ENCODE measurements at regions not wholly inside any gene's neighbourhood (a gene's known extent, or its start where the extent isn't known, plus 50 kb on each side); places are given as distances from the start of the nearest gene placed in this dataset.

- Histone ChIP-seq H3K27me3 (ENCODE audit: control insufficient read depth, insufficient read depth, low read length) (no peaks in the 10 kb centered on the region), H3K4me3 (ENCODE audit: low read depth, low read length) (no peak overlapping the region), H3K36me3 (ENCODE audit: control insufficient read depth, insufficient read depth, low read length) (no peaks in the 10 kb centered on the region)
- DNase-seq (ENCODE audit: low read depth) (peak; percentile 30), FAIRE-seq (no peak)
- no peak for TF ChIP-seq CTCF (IDR thresholded peaks at IDR 0.05; ENCODE audit: insufficient read depth, low read length, severe bottlenecking)
These were observed 1037.4 kb downstream of the NLGN4Y start for GRCh38 chrY:15561501-15562289.

GRCh38 chrY:15577886-15578285, 1053.6 kb downstream of the NLGN4Y start:
- no peak for DNase-seq (ENCODE audit: low read depth)
- Histone ChIP-seq H3K36me3 (ENCODE audit: control insufficient read depth, insufficient read depth, low read length) (no peaks in the 10 kb centered on the region), H3K4me3 (ENCODE audit: low read depth, low read length) (no peak overlapping the region), H3K27me3 (ENCODE audit: control insufficient read depth, insufficient read depth, low read length) (no peaks in the 10 kb centered on the region)
- FAIRE-seq, result no peak
- TF ChIP-seq CTCF (IDR thresholded peaks at IDR 0.05; ENCODE audit: insufficient read depth, low read length, severe bottlenecking), result no peak

GRCh38 chrY:15578761-15579160, 1054.4 kb downstream of the NLGN4Y start:
- DNase-seq (ENCODE audit: low read depth) (peak; percentile 9), FAIRE-seq (no peak)
- Histone ChIP-seq H3K36me3 (ENCODE audit: control insufficient read depth, insufficient read depth, low read length) (no peaks in the 10 kb centered on the region), H3K27me3 (ENCODE audit: control insufficient read depth, insufficient read depth, low read length) (no peaks in the 10 kb centered on the region), H3K4me3 (ENCODE audit: low read depth, low read length) (no peak overlapping the region)
- TF ChIP-seq CTCF (IDR thresholded peaks at IDR 0.05; ENCODE audit: insufficient read depth, low read length, severe bottlenecking), result no peak

- FAIRE-seq, result no peak
- TF ChIP-seq CTCF (IDR thresholded peaks at IDR 0.05; ENCODE audit: insufficient read depth, low read length, severe bottlenecking), result no peak
- DNase-seq (ENCODE audit: low read depth), result peak; percentile 9
These were observed 1054.9 kb downstream of the NLGN4Y start for GRCh38 chrY:15579245-15579644.

GRCh38 chrY:15583111-15583510, 1058.8 kb downstream of the NLGN4Y start:
- TF ChIP-seq CTCF (IDR thresholded peaks at IDR 0.05; ENCODE audit: insufficient read depth, low read length, severe bottlenecking), result no peak
- Histone ChIP-seq H3K36me3 (ENCODE audit: control insufficient read depth, insufficient read depth, low read length) (no peaks in the 10 kb centered on the region), H3K4me3 (ENCODE audit: low read depth, low read length) (no peak overlapping the region), H3K27me3 (ENCODE audit: control insufficient read depth, insufficient read depth, low read length) (no peaks in the 10 kb centered on the region)
- no peak for FAIRE-seq
- no peak for DNase-seq (ENCODE audit: low read depth)

More at GRCh38 chrY:15579245-15579644, 1054.9 kb downstream of the NLGN4Y start:
- H3K27me3 ChIP-seq (ENCODE audit: control insufficient read depth, insufficient read depth, low read length), result no peaks in the 10 kb centered on the region
- no peaks in the 10 kb centered on the region for H3K36me3 ChIP-seq (ENCODE audit: control insufficient read depth, insufficient read depth, low read length)
- no peak overlapping the region for H3K4me3 ChIP-seq (ENCODE audit: low read depth, low read length)

GRCh38 chrY:15592957-15593356, 1068.6 kb downstream of the NLGN4Y start:
- FAIRE-seq (no peak), DNase-seq (ENCODE audit: low read depth) (no peak)
- TF ChIP-seq CTCF (IDR thresholded peaks at IDR 0.05; ENCODE audit: insufficient read depth, low read length, severe bottlenecking), result no peak
- H3K36me3 ChIP-seq (ENCODE audit: control insufficient read depth, insufficient read depth, low read length), result no peaks in the 10 kb centered on the region
- no peaks in the 10 kb centered on the region for H3K27me3 ChIP-seq (ENCODE audit: control insufficient read depth, insufficient read depth, low read length)
- no peak overlapping the region for H3K4me3 ChIP-seq (ENCODE audit: low read depth, low read length)

Data from bronchial epithelial cell (primary cell).